Activated naive CD4-positive, alpha-beta T cell treated with anti-CD3 and anti-CD28 coated beads, Interleukin-2, amount 10 ng/mL, durations not matched to agents 7 days and 5 days (primary cell): ENCODE measurements at regions not wholly inside any gene's neighbourhood (a gene's known extent, or its start where the extent isn't known, plus 50 kb on each side); places are given as distances from the start of the nearest gene placed in this dataset.

Experiments used
- CTCF ChIA-PET: fragments of 350-600 bp; sonication (Branson Sonifier 250); formaldehyde crosslinking; loops from one replicate; lab custom pipeline; 2021; ENCODE audit warnings: antibody characterized with exemption; lab: Charles Lee
- DNase-seq: peaks from one replicate; pipeline ENCODE4 v3.0.0-alpha.2; 2020
- H3K27ac Mint-ChIP-seq: one replicate; pipeline ENCODE4 v1.8.0; 2021; ENCODE audit warnings: mild to moderate bottlenecking, moderate library complexity, mixed read lengths
- H3K27me3 Mint-ChIP-seq: one replicate; pipeline ENCODE4 v1.8.0; 2021; ENCODE audit warnings: mild to moderate bottlenecking, mixed read lengths
- H3K36me3 Mint-ChIP-seq: one replicate; pipeline ENCODE4 v1.8.0; 2021; ENCODE audit warnings: mixed read lengths
- H3K4me1 Mint-ChIP-seq: one replicate; pipeline ENCODE4 v1.8.0; 2021; ENCODE audit warnings: mixed read lengths
- H3K4me3 Mint-ChIP-seq: one replicate; pipeline ENCODE4 v1.8.0; 2021; ENCODE audit warnings: mild to moderate bottlenecking, moderate library complexity, mixed read lengths
- H3K9me3 Mint-ChIP-seq: one replicate; pipeline ENCODE4 v1.8.0; 2021; ENCODE audit warnings: mixed read lengths

GRCh38 chr6:97813889-97814567 is 531.0 kb upstream of the MMS22L start:
- Mint-ChIP-seq H3K4me1 (no peaks in the 10 kb centered on the region), H3K4me3 (no peak overlapping the region), H3K27me3 (no peaks in the 10 kb centered on the region), H3K27ac (no peak overlapping the region), H3K9me3 (no peaks in the 10 kb centered on the region), H3K36me3 (no peaks in the 10 kb centered on the region)
- DNase-seq = no peak
- CTCF ChIA-PET = no interaction called here

GRCh38 chr6:97815301-97815812 is 532.3 kb upstream of the MMS22L start:
- no peaks in the 10 kb centered on the region for H3K27me3 Mint-ChIP-seq
- CTCF ChIA-PET = no interaction called here
- DNase-seq = no peak
- no peak overlapping the region for H3K27ac Mint-ChIP-seq
- H3K4me1 Mint-ChIP-seq = no peaks in the 10 kb centered on the region
- no peaks in the 10 kb centered on the region for H3K9me3 Mint-ChIP-seq
- H3K4me3 Mint-ChIP-seq = no peak overlapping the region
- no peaks in the 10 kb centered on the region for H3K36me3 Mint-ChIP-seq

- H3K4me3 Mint-ChIP-seq = no peak overlapping the region
- no peaks in the 10 kb centered on the region for H3K4me1 Mint-ChIP-seq
- CTCF ChIA-PET = no interaction called here
- no peaks in the 10 kb centered on the region for H3K9me3 Mint-ChIP-seq
- H3K27ac Mint-ChIP-seq = no peak overlapping the region
- DNase-seq = no peak
- H3K27me3 Mint-ChIP-seq = no peaks in the 10 kb centered on the region
- H3K36me3 Mint-ChIP-seq = no peaks in the 10 kb centered on the region
Measured at GRCh38 chr6:97816526-97816925, 533.5 kb upstream of the MMS22L start.

- Mint-ChIP-seq H3K9me3 (no peaks in the 10 kb centered on the region), H3K27me3 (no peaks in the 10 kb centered on the region), H3K36me3 (no peaks in the 10 kb centered on the region), H3K27ac (no peak overlapping the region), H3K4me3 (no peak overlapping the region), H3K4me1 (no peaks in the 10 kb centered on the region)
- DNase-seq = no peak
- CTCF ChIA-PET = no interaction called here
Measured at GRCh38 chr6:97819710-97820109, 536.7 kb upstream of the MMS22L start.

GRCh38 chr6:97820400-97820799 is 537.4 kb upstream of the MMS22L start:
- no peaks in the 10 kb centered on the region for H3K4me1 Mint-ChIP-seq
- no peaks in the 10 kb centered on the region for H3K9me3 Mint-ChIP-seq
- H3K27ac Mint-ChIP-seq = no peak overlapping the region
- H3K36me3 Mint-ChIP-seq = no peaks in the 10 kb centered on the region
- CTCF ChIA-PET = no interaction called here
- DNase-seq = no peak
- no peak overlapping the region for H3K4me3 Mint-ChIP-seq
- H3K27me3 Mint-ChIP-seq = no peaks in the 10 kb centered on the region

GRCh38 chr6:97822632-97823031 is 539.6 kb upstream of the MMS22L start:
- CTCF ChIA-PET = no interaction called here
- no peak overlapping the region for H3K27ac Mint-ChIP-seq

GRCh38 chr6:97841763-97842162 is 558.7 kb upstream of the MMS22L start:
- DNase-seq = no peak
- no peak overlapping the region for H3K4me3 Mint-ChIP-seq
- H3K27me3 Mint-ChIP-seq = no peaks in the 10 kb centered on the region
- H3K27ac Mint-ChIP-seq = no peak overlapping the region
- no peaks in the 10 kb centered on the region for H3K9me3 Mint-ChIP-seq
- CTCF ChIA-PET = no interaction called here
- H3K4me1 Mint-ChIP-seq = no peaks in the 10 kb centered on the region
- H3K36me3 Mint-ChIP-seq = no peaks in the 10 kb centered on the region

More at GRCh38 chr6:97822632-97823031, 539.6 kb upstream of the MMS22L start:
- Mint-ChIP-seq H3K27me3 (no peaks in the 10 kb centered on the region), H3K9me3 (no peaks in the 10 kb centered on the region), H3K4me3 (no peak overlapping the region), H3K36me3 (no peaks in the 10 kb centered on the region), H3K4me1 (no peaks in the 10 kb centered on the region)
- no peak for DNase-seq

GRCh38 chr6:97842521-97842920 is 559.5 kb upstream of the MMS22L start:
- DNase-seq = no peak
- Mint-ChIP-seq H3K4me1 (no peaks in the 10 kb centered on the region), H3K27me3 (no peaks in the 10 kb centered on the region), H3K4me3 (no peak overlapping the region), H3K27ac (no peak overlapping the region), H3K36me3 (no peaks in the 10 kb centered on the region), H3K9me3 (no peaks in the 10 kb centered on the region)
- CTCF ChIA-PET = no interaction called here

- Mint-ChIP-seq H3K36me3 (no peaks in the 10 kb centered on the region), H3K4me3 (no peak overlapping the region)
- CTCF ChIA-PET = no interaction called here
Measured at GRCh38 chr6:97849390-97849789, 566.4 kb upstream of the MMS22L start.

GRCh38 chr6:97850458-97851212 is 567.6 kb upstream of the MMS22L start:
- Mint-ChIP-seq H3K9me3 (no peaks in the 10 kb centered on the region), H3K27ac (no peak overlapping the region), H3K36me3 (no peaks in the 10 kb centered on the region), H3K27me3 (no peaks in the 10 kb centered on the region), H3K4me1 (no peaks in the 10 kb centered on the region), H3K4me3 (no peak overlapping the region)
- no peak for DNase-seq
- CTCF ChIA-PET = no interaction called here

More at GRCh38 chr6:97849390-97849789, 566.4 kb upstream of the MMS22L start:
- Mint-ChIP-seq H3K9me3 (no peaks in the 10 kb centered on the region), H3K27ac (no peak overlapping the region), H3K4me1 (no peaks in the 10 kb centered on the region), H3K27me3 (no peaks in the 10 kb centered on the region)
- DNase-seq = no peak

GRCh38 chr6:97863697-97864096 is 580.7 kb upstream of the MMS22L start:
- no peaks in the 10 kb centered on the region for H3K4me1 Mint-ChIP-seq
- no peak overlapping the region for H3K4me3 Mint-ChIP-seq
- DNase-seq = no peak
- H3K9me3 Mint-ChIP-seq = no peaks in the 10 kb centered on the region
- H3K36me3 Mint-ChIP-seq = no peaks in the 10 kb centered on the region
- no peaks in the 10 kb centered on the region for H3K27me3 Mint-ChIP-seq
- H3K27ac Mint-ChIP-seq = no peak overlapping the region
- CTCF ChIA-PET = no interaction called here

- no peak for DNase-seq
- CTCF ChIA-PET = no interaction called here
- no peaks in the 10 kb centered on the region for H3K9me3 Mint-ChIP-seq
- no peak overlapping the region for H3K27ac Mint-ChIP-seq
- H3K4me3 Mint-ChIP-seq = no peak overlapping the region
- H3K36me3 Mint-ChIP-seq = no peaks in the 10 kb centered on the region
- no peaks in the 10 kb centered on the region for H3K27me3 Mint-ChIP-seq
- H3K4me1 Mint-ChIP-seq = no peaks in the 10 kb centered on the region
Measured at GRCh38 chr6:97864366-97864765, 581.4 kb upstream of the MMS22L start.

- H3K27ac Mint-ChIP-seq = no peak overlapping the region
- no peaks in the 10 kb centered on the region for H3K4me1 Mint-ChIP-seq
- no peaks in the 10 kb centered on the region for H3K9me3 Mint-ChIP-seq
- no peak for DNase-seq
- no peaks in the 10 kb centered on the region for H3K36me3 Mint-ChIP-seq
- no peak overlapping the region for H3K4me3 Mint-ChIP-seq
- CTCF ChIA-PET = no interaction called here
- no peaks in the 10 kb centered on the region for H3K27me3 Mint-ChIP-seq
Measured at GRCh38 chr6:97864826-97865225, 581.8 kb upstream of the MMS22L start.

- DNase-seq = no peak
- Mint-ChIP-seq H3K9me3 (no peaks in the 10 kb centered on the region), H3K36me3 (no peaks in the 10 kb centered on the region), H3K4me3 (no peak overlapping the region), H3K4me1 (no peaks in the 10 kb centered on the region), H3K27me3 (no peaks in the 10 kb centered on the region), H3K27ac (no peak overlapping the region)
- CTCF ChIA-PET = no interaction called here
Measured at GRCh38 chr6:97865612-97866011, 582.6 kb upstream of the MMS22L start.

- H3K4me1 Mint-ChIP-seq = no peaks in the 10 kb centered on the region
- H3K9me3 Mint-ChIP-seq = no peaks in the 10 kb centered on the region
- H3K27me3 Mint-ChIP-seq = no peaks in the 10 kb centered on the region
- H3K4me3 Mint-ChIP-seq = no peak overlapping the region
- CTCF ChIA-PET = no interaction called here
- H3K27ac Mint-ChIP-seq = no peak overlapping the region
- DNase-seq = no peak
- H3K36me3 Mint-ChIP-seq = no peaks in the 10 kb centered on the region
Measured at GRCh38 chr6:97866616-97867015, 583.6 kb upstream of the MMS22L start.
